HCT116 (cell line): ENCODE measurements at regions not wholly inside any gene's neighbourhood (a gene's known extent, or its start where the extent isn't known, plus 50 kb on each side); places are given as distances from the start of the nearest gene placed in this dataset.

ENCODE experiments used
- ATAC-seq: fragments of 200-7000 bp; cut with Tn5 transposase; 2 replicates; pipeline ENCODE4 v1.9.1; 2020; ENCODE audit warnings: mild to moderate bottlenecking, moderate library complexity
- BruUV-seq: library from RNA; stranded (reverse); fragments of 400-500 nt; replicated peaks from 2 replicates; lab custom pipeline; 2021; lab: Mats Ljungman, UMichigan
- CTCF ChIA-PET: fragments of 300-600 bp; sonication (Branson Sonifier 250); formaldehyde crosslinking; loops from one replicate; lab custom pipeline; 2021; ENCODE audit warnings: antibody characterized with exemption; lab: Charles Lee
- POLR2A ChIA-PET: fragments of 300-600, 350-600 bp; sonication (Branson Sonifier 250); formaldehyde crosslinking; loops from one replicate; lab custom pipeline; 2021; ENCODE audit warnings: antibody characterized with exemption; lab: Charles Lee
- RAD21 ChIA-PET, 2 experiments: fragments of 300-600 bp; sonication (Branson Sonifier 250); formaldehyde crosslinking; loops; one replicate each; lab custom pipeline; 2023; ENCODE audit warnings: low total read pairs in 2 of 2; ENCODE audit not compliant: uncharacterized antibody in 2 of 2, unreplicated experiment in 2 of 2, low non-redundant PET in 1 of 2; lab: Charles Lee
- DNase-seq: peaks from one replicate; pipeline ENCODE4 v3.0.0-alpha.2; 2010; ENCODE audit warnings: low read depth, low spot score
- H2AFZ ChIP-seq: fragments of 200-600 bp; shearing (Covaris generic), sonication (generic); 2 replicates; pipeline ENCODE4 v1.6.1; 2017; ENCODE audit warnings: low read depth, mixed run types, mixed read lengths, antibody characterized with exemption, low read length; ENCODE audit not compliant: poor library complexity, severe bottlenecking
- H3K27ac ChIP-seq: 2 replicates; pipeline ENCODE4 v1.5.1; 2012; ENCODE audit warnings: low read depth, low read length
- H3K27me3 ChIP-seq: fragments of 200-600 bp; sonication (generic); 2 replicates; pipeline ENCODE4 v1.6.1; 2016; ENCODE audit warnings: mixed run types, low read length, mixed read lengths; ENCODE audit not compliant: insufficient read depth
- H3K36me3 ChIP-seq, 2 experiments: fragments of 200-500 bp in 1 of 2; fragments of 200-600 bp in 1 of 2; sonication (Bioruptor generic) in 1 of 2; sonication (generic) in 1 of 2; 2 replicates each; pipeline versions ENCODE4 v1.5.1 to v1.6.1; 2014 to 2016; ENCODE audit warnings: low read length in 2 of 2, inconsistent platforms in 1 of 2, mixed read lengths in 1 of 2, mixed run types in 1 of 2; ENCODE audit not compliant: insufficient read depth in 2 of 2, control insufficient read depth in 1 of 2
- H3K4me1 ChIP-seq, 2 experiments: fragments of 200-600 bp in 1 of 2; sonication (generic) in 1 of 2; 2 replicates each; pipeline versions ENCODE4 v1.5.1 to v1.6.1; 2012 to 2017; ENCODE audit warnings: low read length in 2 of 2, inconsistent platforms in 1 of 2, mild to moderate bottlenecking in 1 of 2, mixed read lengths in 1 of 2, mixed run types in 1 of 2, moderate library complexity in 1 of 2; ENCODE audit not compliant: insufficient read depth in 2 of 2, control insufficient read depth in 1 of 2
- H3K4me2 ChIP-seq: fragments of 200-600 bp; sonication (generic); 2 replicates; pipeline ENCODE4 v1.6.1; 2017; ENCODE audit warnings: mixed run types, low read length, mixed read lengths
- H3K4me3 ChIP-seq, 2 experiments: fragments of 200-600 bp in 1 of 2; sonication (generic) in 1 of 2; replicated peaks in 1 of 2; 2 replicates each; pipeline ENCODE4 v1.5.1; 2011 to 2016; ENCODE audit warnings: low read length in 2 of 2, control low read depth in 1 of 2, low read depth in 1 of 2, mild to moderate bottlenecking in 1 of 2, mixed read lengths in 1 of 2, mixed run types in 1 of 2
- H3K79me2 ChIP-seq: fragments of 200-600 bp; sonication (generic); 2 replicates; pipeline ENCODE4 v1.6.1; 2017; ENCODE audit warnings: mild to moderate bottlenecking, mixed run types, low read length, moderate library complexity, mixed read lengths; ENCODE audit not compliant: insufficient read depth
- H3K9ac ChIP-seq: fragments of 200-600 bp; sonication (generic); 2 replicates; pipeline ENCODE4 v1.6.1; 2016; ENCODE audit warnings: low read length, mixed read lengths
- H3K9me2 ChIP-seq: fragments of 200-600 bp; sonication (generic), shearing (Covaris generic); 2 replicates; pipeline ENCODE4 v1.6.1; 2017; ENCODE audit warnings: mixed run types, mild to moderate bottlenecking, moderate library complexity; ENCODE audit not compliant: insufficient read depth
- H3K9me3 ChIP-seq, 2 experiments: fragments of 200-500 bp in 1 of 2; fragments of 200-600 bp in 1 of 2; sonication (Bioruptor generic) in 1 of 2; sonication (generic) in 1 of 2; 2 replicates each; pipeline ENCODE4 v1.6.1; 2014 to 2017; ENCODE audit warnings: low read length in 2 of 2, mixed read lengths in 2 of 2, inconsistent platforms in 1 of 2, low read depth in 1 of 2, mild to moderate bottlenecking in 1 of 2, mixed run types in 1 of 2, moderate library complexity in 1 of 2; ENCODE audit not compliant: control insufficient read depth in 1 of 2, insufficient read depth in 1 of 2
- H4K20me1 ChIP-seq: fragments of 200-600 bp; sonication (generic), shearing (Covaris generic); 2 replicates; pipeline ENCODE4 v1.6.1; 2017; ENCODE audit warnings: mixed run types, mild to moderate bottlenecking, moderate library complexity; ENCODE audit not compliant: insufficient read depth
- ATF3 ChIP-seq: IDR thresholded peaks from 2 replicates; pipeline ENCODE4 v1.6.1; 2012
- CBX3 ChIP-seq: IDR thresholded peaks from 2 replicates; pipeline ENCODE4 v1.6.1; 2012; ENCODE audit warnings: low read depth
- CEBPB ChIP-seq: IDR thresholded peaks from 2 replicates; pipeline ENCODE4 v1.6.1; 2012; ENCODE audit warnings: low read depth
- CTCF ChIP-seq, 3 experiments: fragments of 200-600 bp in 1 of 3; sonication (generic) in 1 of 3; IDR thresholded peaks in 2 of 3; conservative IDR thresholded peaks in 1 of 3; 2 replicates each; pipeline ENCODE4 v1.5.1; 2012 to 2017; ENCODE audit warnings: low read depth in 2 of 3, low read length in 2 of 3, antibody characterized with exemption in 1 of 3, borderline replicate concordance in 1 of 3, control low read depth in 1 of 3, mild to moderate bottlenecking in 1 of 3, mixed read lengths in 1 of 3, mixed run types in 1 of 3, moderate library complexity in 1 of 3; ENCODE audit not compliant: insufficient read depth in 1 of 3
- EZH2phosphoT487 ChIP-seq: fragments of 200-600 bp; IDR thresholded peaks from 2 replicates; pipeline ENCODE4 v1.6.1; 2018; ENCODE audit warnings: antibody characterized with exemption, borderline replicate concordance
- FOSL1 ChIP-seq: IDR thresholded peaks from 2 replicates; pipeline ENCODE4 v1.6.1; 2012; ENCODE audit warnings: low read depth
- JUND ChIP-seq: IDR thresholded peaks from 2 replicates; pipeline ENCODE4 v1.6.1; 2012
- POLR2A ChIP-seq: IDR thresholded peaks from 2 replicates; pipeline ENCODE4 v1.7.0; 2011; ENCODE audit warnings: borderline replicate concordance; ENCODE audit not compliant: insufficient read depth, insufficient read length; ENCODE audit errors: extremely low read depth
- POLR2AphosphoS5 ChIP-seq: IDR thresholded peaks from 2 replicates; pipeline ENCODE4 v1.6.1; 2011; ENCODE audit warnings: mild to moderate bottlenecking, low read depth, low read length, moderate library complexity
- SRF ChIP-seq: IDR thresholded peaks from 2 replicates; pipeline ENCODE4 v1.6.1; 2012; ENCODE audit warnings: low read depth
- TCF7L2 ChIP-seq: IDR thresholded peaks from 2 replicates; pipeline ENCODE4 v1.7.0; 2011; ENCODE audit warnings: borderline replicate concordance, inconsistent platforms; ENCODE audit not compliant: insufficient read depth, insufficient read length; ENCODE audit errors: extremely low read depth
- YY1 ChIP-seq: IDR thresholded peaks from 2 replicates; pipeline ENCODE4 v1.6.1; 2011; ENCODE audit warnings: low read length, low read depth, moderate library complexity, mild to moderate bottlenecking; ENCODE audit not compliant: insufficient replicate concordance; ENCODE audit errors: extremely low read depth
- ZFX ChIP-seq: fragments of 450-650 bp; IDR thresholded peaks from 2 replicates; pipeline ENCODE4 v1.6.1; 2017
- ZNF274 ChIP-seq: fragments of 200-500 bp; sonication (Bioruptor generic); IDR thresholded peaks from 2 replicates; pipeline ENCODE4 v1.6.1; 2014; ENCODE audit warnings: mild to moderate bottlenecking, low read depth, low read length, inconsistent platforms
- intact Hi-C: fragments of 100-400 bp; cut with micrococcal nuclease; formaldehyde crosslinking; loops from 2 replicates; pipeline ENCODE4 v1.10.0; 2022

GRCh38 chr10:54904833-54905232, 103.8 kb upstream of the PCDH15 start:
- DNase-seq (no peak), ATAC-seq (no peak)
- no peaks in the 10 kb centered on the region for H3K79me2 ChIP-seq
- no peaks in the 10 kb centered on the region for H3K27me3 ChIP-seq
- no peak overlapping the region for H3K27ac ChIP-seq
- peaks cover 3 to 26% of the 10 kb centered on the region in 2 experiments; a peak in 2 of 4 replicates for H3K9me3 ChIP-seq
- no peaks in the 10 kb centered on the region for H4K20me1 ChIP-seq
- ChIA-PET RAD21 (no interaction called here), POLR2A (no interaction called here)
- H2AFZ ChIP-seq, result no peak overlapping the region
- H3K9me2 ChIP-seq, result no peaks in the 10 kb centered on the region
- no peaks in the 10 kb centered on the region for H3K36me3 ChIP-seq
- BruUV-seq, result no TSS peak
- intact Hi-C loops, result no loop called here
- no peak overlapping the region for H3K9ac ChIP-seq
- H3K4me3 ChIP-seq, result no peak overlapping the region
- H3K4me2 ChIP-seq, result no peak overlapping the region
- TF ChIP-seq CEBPB, result no peak
- no peak for TF ChIP-seq POLR2AphosphoS5
- no peak for TF ChIP-seq CBX3
- TF ChIP-seq POLR2A, result no peak
- TF ChIP-seq FOSL1, result no peak
- TF ChIP-seq TCF7L2, result no peak
- no peak for TF ChIP-seq ZFX
- no peak for TF ChIP-seq EZH2phosphoT487
- TF ChIP-seq JUND, result no peak
- TF ChIP-seq YY1, result no peak
- no peak for TF ChIP-seq CTCF (IDR thresholded peaks at IDR 0.05 in 2 of 3, conservative IDR thresholded peaks at IDR 0.05 in 1 of 3; ENCODE audit: borderline replicate concordance in 1 of 3, insufficient read depth in 1 of 3, low read depth in 2 of 3, low read length in 2 of 3)
- no peak for TF ChIP-seq SRF
- TF ChIP-seq ZNF274, result no peak
- TF ChIP-seq ATF3, result no peak
- TF ChIP-seq, all 23 proteins: peak for 0
- CTCF ChIA-PET, result no interaction called here
- no peaks in the 10 kb centered on the region for H3K4me1 ChIP-seq
